Loucy (cell line): ENCODE measurements at regions not wholly inside any gene's neighbourhood (a gene's known extent, or its start where the extent isn't known, plus 50 kb on each side); places are given as distances from the start of the nearest gene placed in this dataset.

Source experiments
- H2AFZ ChIP-seq: fragments of 200-600 bp; sonication (generic); 2 replicates; pipeline ENCODE4 v1.6.0; 2016; ENCODE audit warnings: antibody characterized with exemption, mild to moderate bottlenecking, low read length, moderate library complexity
- H3F3A ChIP-seq: fragments of 200-600 bp; 2 replicates; pipeline ENCODE4 v1.6.0; 2016; ENCODE audit warnings: antibody characterized with exemption, low read depth, mild to moderate bottlenecking
- H3K27me3 ChIP-seq: fragments of 200-600 bp; sonication (generic); 2 replicates; pipeline ENCODE4 v1.6.1; 2014; ENCODE audit warnings: low read length, mild to moderate bottlenecking; ENCODE audit not compliant: insufficient read depth, poor library complexity, severe bottlenecking
- H3K36me3 ChIP-seq: fragments of 200-600 bp; sonication (generic); 2 replicates; pipeline ENCODE4 v1.6.1; 2016; ENCODE audit warnings: low read length; ENCODE audit not compliant: insufficient read depth
- H3K4me1 ChIP-seq: fragments of 200-600 bp; sonication (generic); 2 replicates; pipeline ENCODE4 v1.5.1; 2014; ENCODE audit warnings: low read length, mild to moderate bottlenecking; ENCODE audit not compliant: insufficient read depth, poor library complexity, severe bottlenecking
- H3K4me2 ChIP-seq: fragments of 200-600 bp; sonication (generic); 2 replicates; pipeline ENCODE4 v1.6.0; 2014; ENCODE audit warnings: antibody characterized with exemption, low read length, low read depth, mild to moderate bottlenecking; ENCODE audit not compliant: poor library complexity, severe bottlenecking
- H3K4me3 ChIP-seq: fragments of 200-600 bp; sonication (generic); 2 replicates; pipeline ENCODE4 v1.5.1; 2014; ENCODE audit warnings: low read length, mild to moderate bottlenecking, mixed read lengths; ENCODE audit not compliant: poor library complexity, severe bottlenecking
- H3K79me2 ChIP-seq: fragments of 200-600 bp; sonication (generic); 2 replicates; pipeline ENCODE4 v1.6.1; 2014; ENCODE audit warnings: low read length; ENCODE audit not compliant: insufficient read depth
- H3K9ac ChIP-seq: fragments of 200-600 bp; sonication (generic); 2 replicates; pipeline ENCODE4 v1.6.0; 2014; ENCODE audit warnings: mild to moderate bottlenecking, low read depth, low read length, moderate library complexity; ENCODE audit not compliant: poor library complexity, severe bottlenecking
- H3K9me2 ChIP-seq: fragments of 200-600 bp; sonication (generic); replicated peaks from 2 replicates; pipeline ENCODE4 v1.6.1; 2016; ENCODE audit warnings: low read depth, low read length, mixed read lengths
- H3K9me3 ChIP-seq: fragments of 200-600 bp; sonication (generic); 2 replicates; pipeline ENCODE4 v1.6.1; 2014; ENCODE audit warnings: mild to moderate bottlenecking, antibody characterized with exemption, low read length, low read depth; ENCODE audit not compliant: insufficient read depth
- H4K20me1 ChIP-seq: fragments of 200-600 bp; sonication (generic); 2 replicates; pipeline ENCODE4 v1.6.0; 2014; ENCODE audit warnings: antibody characterized with exemption, low read length, mild to moderate bottlenecking; ENCODE audit not compliant: insufficient read depth, poor library complexity, severe bottlenecking
- CTCF ChIP-seq: fragments of 200-600 bp; sonication (generic); conservative IDR thresholded peaks from 2 replicates; pipeline ENCODE4 v1.5.1; 2014; ENCODE audit warnings: mild to moderate bottlenecking, antibody characterized with exemption, low read length
- EZH2phosphoT487 ChIP-seq: fragments of 200-600 bp; IDR thresholded peaks from 2 replicates; pipeline ENCODE4 v1.6.1; 2018; ENCODE audit warnings: antibody characterized with exemption, mild to moderate bottlenecking, moderate library complexity, borderline replicate concordance

GRCh38 chr3:22103423-22103822 is 352.4 kb upstream of the ZNF385D start:
- Histone ChIP-seq H3K4me3 (no peak overlapping the region), H3K9ac (no peak overlapping the region), H3K4me2 (no peak overlapping the region), H3K9me3 (no peaks in the 10 kb centered on the region), H3K9me2 (no peaks in the 10 kb centered on the region), H3F3A (no peaks in the 10 kb centered on the region), H3K79me2 (no peaks in the 10 kb centered on the region), H3K36me3 (no peaks in the 10 kb centered on the region), H3K27me3 (no peaks in the 10 kb centered on the region), H3K4me1 (no peaks in the 10 kb centered on the region), H4K20me1 (no peaks in the 10 kb centered on the region), H2AFZ (no peak overlapping the region)
- no peak for TF ChIP-seq EZH2phosphoT487
- no peak for TF ChIP-seq CTCF

GRCh38 chr3:22106213-22106896 is 355.3 kb upstream of the ZNF385D start:
- H3K9me3 ChIP-seq: no peaks in the 10 kb centered on the region
- H3K9ac ChIP-seq: no peak overlapping the region
- no peaks in the 10 kb centered on the region for H3K27me3 ChIP-seq
- no peaks in the 10 kb centered on the region for H3K79me2 ChIP-seq
- no peak overlapping the region for H2AFZ ChIP-seq
- H3K36me3 ChIP-seq: no peaks in the 10 kb centered on the region
- no peak for TF ChIP-seq CTCF
- TF ChIP-seq EZH2phosphoT487: no peak
- H3F3A ChIP-seq: no peaks in the 10 kb centered on the region
- H3K4me1 ChIP-seq: no peaks in the 10 kb centered on the region
- no peaks in the 10 kb centered on the region for H3K9me2 ChIP-seq
- no peak overlapping the region for H3K4me3 ChIP-seq
- H4K20me1 ChIP-seq: no peaks in the 10 kb centered on the region
- no peak overlapping the region for H3K4me2 ChIP-seq

- no peaks in the 10 kb centered on the region for H3K36me3 ChIP-seq
- no peaks in the 10 kb centered on the region for H3K9me3 ChIP-seq
- H2AFZ ChIP-seq: no peak overlapping the region
- no peaks in the 10 kb centered on the region for H3F3A ChIP-seq
- no peak overlapping the region for H3K4me3 ChIP-seq
- H3K79me2 ChIP-seq: no peaks in the 10 kb centered on the region
- H3K4me2 ChIP-seq: no peak overlapping the region
- H3K9me2 ChIP-seq: no peaks in the 10 kb centered on the region
- H4K20me1 ChIP-seq: no peaks in the 10 kb centered on the region
- no peaks in the 10 kb centered on the region for H3K27me3 ChIP-seq
- TF ChIP-seq CTCF: no peak
- no peak for TF ChIP-seq EZH2phosphoT487
- no peak overlapping the region for H3K9ac ChIP-seq
- no peaks in the 10 kb centered on the region for H3K4me1 ChIP-seq
Measured at GRCh38 chr3:22111226-22111625, 360.2 kb upstream of the ZNF385D start.
